GM18858 (cell line): ENCODE measurements at regions not wholly inside any gene's neighbourhood (a gene's known extent, or its start where the extent isn't known, plus 50 kb on each side); places are given as distances from the start of the nearest gene placed in this dataset.

Experiments
- ATAC-seq: cut with Tn5 transposase; IDR thresholded peaks from one replicate; pipeline ENCODE4 v1.9.1; 2021; ENCODE audit not compliant: unreplicated experiment

DNA sequence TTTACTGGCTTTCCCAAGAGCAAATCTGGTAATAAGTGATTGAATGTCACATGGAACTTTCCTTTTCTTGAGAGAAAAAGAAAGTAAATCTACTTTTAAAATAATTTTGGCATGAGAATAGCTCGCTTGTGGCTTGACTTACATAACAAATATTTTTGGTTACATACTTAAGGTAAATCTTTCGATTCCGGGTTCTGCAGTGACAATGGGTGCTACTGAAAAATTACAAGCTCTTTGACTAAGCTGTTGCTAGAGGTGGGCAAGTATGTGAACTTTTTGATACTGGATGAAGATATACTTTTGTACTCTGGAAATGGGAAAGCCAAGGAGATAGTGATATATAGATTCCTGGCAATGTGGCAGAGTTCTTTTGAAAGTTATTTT is 51.9 kb upstream of the OTOL1 start:
- ATAC-seq: no peak

- no peak for ATAC-seq
These were observed 52.5 kb upstream of the OTOL1 start for GRCh38 chr3:161443921-161444693.

GRCh38 chr3:161430307-161430706 is 59.0 kb upstream of the SPTSSB start:
- no peak for ATAC-seq

DNA sequence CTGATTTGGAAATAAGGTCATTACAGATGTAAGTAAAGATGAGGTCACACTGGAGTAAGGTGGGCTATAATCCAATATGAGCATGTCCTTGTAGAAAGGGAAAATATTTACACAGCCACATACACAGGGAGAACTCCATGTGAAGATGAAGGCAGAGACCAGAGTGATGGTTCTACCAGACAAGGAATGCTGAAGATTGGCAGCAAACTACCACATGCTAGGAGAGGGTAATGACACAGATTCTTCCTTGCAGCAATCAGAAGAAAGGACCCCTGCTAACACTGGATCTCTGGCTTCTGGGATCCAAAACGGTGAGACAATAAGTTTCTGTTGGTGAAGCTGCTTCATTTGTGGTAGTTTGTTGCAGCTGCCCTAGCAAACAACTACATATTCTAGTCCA is 56.0 kb upstream of the SPTSSB start:
- ATAC-seq: no peak

GRCh38 chr3:161426758-161427157 is 55.4 kb upstream of the SPTSSB start:
- ATAC-seq: no peak

- ATAC-seq: peak; percentile 56
These were observed 52.7 kb upstream of the SPTSSB start for GRCh38 chr3:161423911-161424522.

GRCh38 chr3:161422171-161422700 is 50.9 kb upstream of the SPTSSB start:
- ATAC-seq: no peak
